ENCODE measurements at regions not wholly inside any gene's neighbourhood (a gene's known extent, or its start where the extent isn't known, plus 50 kb on each side); places are given as distances from the start of the nearest gene placed in this dataset.

- intact Hi-C loops (cut with micrococcal nuclease), result no loop called here
- H3K9me3 ChIP-seq (ENCODE audit: control extremely low read depth in 1 of 3, control insufficient read depth in 2 of 3, insufficient read depth in 1 of 3, low read length in 2 of 3), result peaks cover 0 to 9% (median 0%) of the 10 kb centered on the region in 3 donors
- CTCF ChIA-PET, result no interaction called here
- H2AFZ ChIP-seq (ENCODE audit: insufficient read depth, low read depth, low read length, poor library complexity, severe bottlenecking), result no peak overlapping the region
- H4K20me1 ChIP-seq (ENCODE audit: control insufficient read depth, insufficient read depth, low read length, poor library complexity, severe bottlenecking), result no peaks in the 10 kb centered on the region
- H3K79me2 ChIP-seq (ENCODE audit: control insufficient read depth, insufficient read depth, low read length), result no peaks in the 10 kb centered on the region
- H3K9ac ChIP-seq (ENCODE audit: low read length), result no peak overlapping the region
- Mint-ChIP-seq H3K27me3 (peaks cover 7% of the 10 kb centered on the region), H3K4me3 (no peak overlapping the region), H3K27ac (no peak overlapping the region), H3K4me1 (no peaks in the 10 kb centered on the region), H3K9me3 (ENCODE audit: insufficient read depth) (peaks cover 5% of the 10 kb centered on the region)
- no peaks in the 10 kb centered on the region for H3K36me3 ChIP-seq (replicated peaks in 1 of 2; ENCODE audit: control extremely low read depth in 1 of 2, control insufficient read depth in 1 of 2, extremely low read depth in 1 of 2, insufficient read depth in 2 of 2, low read length in 1 of 2)
- ATAC-seq (ENCODE audit: low read depth) (no peak), DNase-seq (no peak)
- H3K27ac ChIP-seq (ENCODE audit: low read length in 2 of 2), result no peak overlapping the region
- no peak overlapping the region for H3K4me3 ChIP-seq (ENCODE audit: control extremely low read depth in 1 of 5, extremely low read depth in 1 of 5, insufficient read depth in 1 of 5, low read depth in 2 of 5, low read length in 4 of 5)
- no peaks in the 10 kb centered on the region for H3K27me3 ChIP-seq (replicated peaks in 1 of 4; ENCODE audit: control extremely low read depth in 1 of 4, control insufficient read depth in 3 of 4, insufficient read depth in 4 of 4, low read length in 3 of 4)
- no peak for TF ChIP-seq EZH2 (IDR thresholded peaks at IDR 0.05; ENCODE audit: borderline replicate concordance, insufficient read depth, low read depth, low read length, poor library complexity, severe bottlenecking)
- no peak for TF ChIP-seq CTCF (IDR thresholded peaks at IDR 0.05)
- no peaks in the 10 kb centered on the region for H3K4me1 ChIP-seq (ENCODE audit: control insufficient read depth in 2 of 2, insufficient read depth in 2 of 2, low read length in 2 of 2)
- POLR2A ChIA-PET, result no interaction called here
- H3K4me2 ChIP-seq (replicated peaks; ENCODE audit: low read depth, low read length, poor library complexity, severe bottlenecking), result no peak overlapping the region
Measured at GRCh38 chr17:74077231-74077630, 126.2 kb upstream of the RPL38 start.

- no peak overlapping the region for H3K4me3 Mint-ChIP-seq
- CTCF ChIA-PET, result no interaction called here
- TF ChIP-seq EZH2 (IDR thresholded peaks at IDR 0.05; ENCODE audit: borderline replicate concordance, insufficient read depth, low read depth, low read length, poor library complexity, severe bottlenecking), result no peak
- no peak for DNase-seq
- Histone ChIP-seq H2AFZ (ENCODE audit: insufficient read depth, low read depth, low read length, poor library complexity, severe bottlenecking) (no peak overlapping the region), H3K4me2 (replicated peaks; ENCODE audit: low read depth, low read length, poor library complexity, severe bottlenecking) (no peak overlapping the region), H3K79me2 (ENCODE audit: control insufficient read depth, insufficient read depth, low read length) (no peaks in the 10 kb centered on the region), H3K9ac (ENCODE audit: low read length) (no peak overlapping the region), H4K20me1 (ENCODE audit: control insufficient read depth, insufficient read depth, low read length, poor library complexity, severe bottlenecking) (no peaks in the 10 kb centered on the region), H3K27ac (ENCODE audit: low read length in 2 of 2) (no peak overlapping the region), H3K36me3 (replicated peaks in 1 of 2; ENCODE audit: control extremely low read depth in 1 of 2, control insufficient read depth in 1 of 2, extremely low read depth in 1 of 2, insufficient read depth in 2 of 2, low read length in 1 of 2) (no peaks in the 10 kb centered on the region), H3K4me1 (ENCODE audit: control insufficient read depth in 2 of 2, insufficient read depth in 2 of 2, low read length in 2 of 2) (no peaks in the 10 kb centered on the region), H3K4me3 (ENCODE audit: control extremely low read depth in 1 of 5, extremely low read depth in 1 of 5, insufficient read depth in 1 of 5, low read depth in 2 of 5, low read length in 4 of 5) (no peak overlapping the region), H3K9me3 (ENCODE audit: control extremely low read depth in 1 of 3, control insufficient read depth in 2 of 3, insufficient read depth in 1 of 3, low read length in 2 of 3) (peaks cover 0 to 6% (median 0%) of the 10 kb centered on the region in 3 donors), H3K27me3 (replicated peaks in 1 of 4; ENCODE audit: control extremely low read depth in 1 of 4, control insufficient read depth in 3 of 4, insufficient read depth in 4 of 4, low read length in 3 of 4) (no peaks in the 10 kb centered on the region)
- no peak overlapping the region for H3K27ac Mint-ChIP-seq
- POLR2A ChIA-PET, result no interaction called here
- no peak for ATAC-seq (ENCODE audit: low read depth)
- H3K4me1 Mint-ChIP-seq, result no peaks in the 10 kb centered on the region
- H3K9me3 Mint-ChIP-seq (ENCODE audit: insufficient read depth), result peaks cover 3% of the 10 kb centered on the region
- peaks cover 9% of the 10 kb centered on the region for H3K27me3 Mint-ChIP-seq
- intact Hi-C loops (cut with micrococcal nuclease), result no loop called here
- 94% methylated on average over 10 of the region's 12 CpGs for WGBS (ENCODE audit: insufficient coverage)
Measured at GRCh38 chr17:74078363-74078941, 125.0 kb upstream of the RPL38 start.

Data from B cell (primary cell).